ENCODE measurements at regions not wholly inside any gene's neighbourhood (a gene's known extent, or its start where the extent isn't known, plus 50 kb on each side); places are given as distances from the start of the nearest gene placed in this dataset.
"Not testable (repeated sequence)": the region's sequence is repeated elsewhere in the genome, so short reads cannot be mapped to it uniquely, and the experiment has no call there.

- DNase-seq (ENCODE audit: low read depth) = no peak
These were observed 1142.3 kb downstream of the RPIA start for GRCh38 chr2:89833780-89834117.

GRCh38 chr2:89834306-89834705 lies 1142.8 kb downstream of the RPIA start:
- no peak for DNase-seq (ENCODE audit: low read depth)

GRCh38 chr2:89836326-89836725 lies 1144.9 kb downstream of the RPIA start:
- not testable (repeated sequence) for DNase-seq (ENCODE audit: low read depth)

- no peak for DNase-seq (ENCODE audit: low read depth)
These were observed 1146.6 kb downstream of the RPIA start for GRCh38 chr2:89837962-89838625.

- DNase-seq (ENCODE audit: low read depth) = not testable (repeated sequence)
These were observed 1148.7 kb downstream of the RPIA start for GRCh38 chr2:89840175-89840574.

- not testable (repeated sequence) for DNase-seq (ENCODE audit: low read depth)
These were observed 1149.5 kb downstream of the RPIA start for GRCh38 chr2:89840781-89841475.

DNA sequence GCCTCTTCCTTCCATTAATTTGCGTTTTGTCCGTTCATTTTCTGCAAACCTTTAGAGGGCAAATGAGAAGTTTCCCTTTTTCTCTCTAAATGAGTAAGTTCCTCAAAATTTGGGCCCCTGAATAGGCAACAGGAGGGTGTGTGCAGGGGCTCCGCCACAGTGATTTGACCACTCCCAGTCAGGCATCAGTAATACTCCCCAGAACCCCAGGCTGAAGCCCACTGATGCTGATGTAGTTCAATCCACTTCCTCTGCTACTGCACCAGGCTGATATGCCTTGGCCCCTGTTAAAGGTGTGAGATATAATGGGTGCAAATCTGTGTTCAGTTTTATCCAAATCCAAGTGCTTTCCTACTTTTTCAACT lies 1150.0 kb downstream of the RPIA start:
- DNase-seq (ENCODE audit: low read depth) = no peak

DNA sequence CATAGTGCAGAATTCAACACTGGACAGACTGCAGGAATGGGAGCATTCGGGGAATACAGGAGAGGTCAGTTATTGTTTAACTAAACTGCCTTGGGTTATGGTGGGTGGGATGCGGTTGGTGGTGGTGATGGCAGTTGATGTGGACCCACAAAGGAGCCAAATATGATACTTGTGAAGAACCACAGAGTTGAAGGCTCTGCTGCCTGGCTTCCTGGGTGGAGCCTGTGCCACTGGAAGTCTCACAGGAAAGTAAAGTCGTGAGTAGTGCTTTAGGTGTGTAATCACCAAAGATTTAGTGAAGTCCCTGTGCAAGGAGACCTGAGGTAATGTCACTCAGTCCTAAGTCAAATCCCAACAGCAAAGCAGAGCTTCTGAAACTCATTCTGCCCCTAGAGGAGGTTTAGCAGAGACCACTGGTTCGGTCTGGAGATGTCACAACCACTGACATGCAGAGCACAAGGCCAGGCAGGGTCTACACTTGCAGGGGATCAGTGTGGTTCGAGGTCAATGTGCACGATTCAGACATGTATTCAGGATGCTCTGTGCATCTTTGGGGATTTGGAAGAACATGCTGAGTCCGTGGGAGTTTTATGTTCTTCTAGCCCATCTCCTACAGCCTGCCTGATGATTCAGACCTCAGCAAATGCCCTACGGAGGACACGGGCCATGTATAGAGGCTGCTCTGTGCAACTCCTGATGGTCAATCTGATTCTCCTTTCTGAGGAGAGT lies 1150.9 kb downstream of the RPIA start:
- DNase-seq (ENCODE audit: low read depth) = no peak

DNA sequence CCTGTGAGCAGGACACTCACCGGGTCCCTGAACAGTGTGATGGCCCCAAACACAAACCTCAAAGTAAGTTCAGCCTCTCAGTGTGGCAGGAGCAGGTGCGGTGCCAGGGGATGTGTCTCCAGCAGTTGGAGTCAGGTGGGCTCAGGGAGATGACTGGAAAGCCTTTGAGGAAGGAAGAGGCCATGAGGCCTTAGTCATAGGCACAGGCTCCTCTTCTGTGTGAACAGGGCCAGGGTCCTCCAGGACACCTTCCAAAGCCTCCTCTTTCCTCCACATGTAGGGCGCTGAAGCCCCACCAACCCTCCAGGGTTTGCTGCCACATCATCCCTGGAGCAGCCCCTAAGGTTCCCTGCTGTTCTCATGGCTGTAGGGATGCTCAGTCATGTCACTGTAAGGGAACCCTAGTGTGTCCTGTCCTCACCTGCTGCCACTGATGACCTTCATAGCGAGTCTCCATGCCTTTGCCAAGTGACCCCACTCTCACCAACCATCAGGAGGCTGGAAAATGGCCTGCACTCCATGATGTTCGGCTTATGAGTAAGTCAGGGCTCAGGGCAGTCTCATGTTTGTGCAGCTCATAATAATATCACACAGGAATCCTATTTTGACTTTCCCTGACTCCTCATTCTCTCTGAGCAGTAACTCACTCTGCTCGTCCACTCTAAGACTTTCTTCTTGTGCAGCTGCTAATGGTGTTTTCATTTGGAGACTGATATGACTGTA lies 1152.9 kb downstream of the RPIA start:
- DNase-seq (ENCODE audit: low read depth) = no peak

DNA sequence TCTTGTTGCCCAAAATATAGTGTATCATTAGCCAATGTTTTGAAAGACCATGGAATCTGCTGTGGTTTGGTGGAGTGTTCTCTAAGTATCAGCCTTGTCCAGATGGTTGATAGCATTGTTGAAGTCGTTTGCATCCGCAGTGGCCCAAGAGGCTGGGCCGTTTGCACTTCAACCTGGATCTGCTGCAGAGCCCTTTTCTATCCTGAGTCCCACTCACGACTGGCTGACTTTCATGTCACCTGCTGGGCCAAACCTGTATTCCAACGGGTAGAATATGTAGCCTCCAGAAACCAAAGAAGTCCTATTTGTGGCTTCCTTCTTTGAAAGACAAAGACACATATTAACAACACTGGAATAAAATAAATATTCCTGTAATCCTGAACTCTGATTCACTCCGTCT lies 1154.1 kb downstream of the RPIA start:
- DNase-seq (ENCODE audit: low read depth) = no peak

- DNase-seq (ENCODE audit: low read depth) = no peak
These were observed 1156.6 kb downstream of the RPIA start for GRCh38 chr2:89848114-89848513.

- no peak for DNase-seq (ENCODE audit: low read depth)
These were observed 1157.4 kb downstream of the RPIA start for GRCh38 chr2:89848763-89849368.

- no peak for DNase-seq (ENCODE audit: low read depth)
These were observed 1158.3 kb downstream of the RPIA start for GRCh38 chr2:89849731-89850130.

GRCh38 chr2:89850481-89850880 lies 1159.0 kb downstream of the RPIA start:
- DNase-seq (ENCODE audit: low read depth) = no peak

GRCh38 chr2:89850881-89851582 lies 1159.6 kb downstream of the RPIA start:
- DNase-seq (ENCODE audit: low read depth) = no peak

DNA sequence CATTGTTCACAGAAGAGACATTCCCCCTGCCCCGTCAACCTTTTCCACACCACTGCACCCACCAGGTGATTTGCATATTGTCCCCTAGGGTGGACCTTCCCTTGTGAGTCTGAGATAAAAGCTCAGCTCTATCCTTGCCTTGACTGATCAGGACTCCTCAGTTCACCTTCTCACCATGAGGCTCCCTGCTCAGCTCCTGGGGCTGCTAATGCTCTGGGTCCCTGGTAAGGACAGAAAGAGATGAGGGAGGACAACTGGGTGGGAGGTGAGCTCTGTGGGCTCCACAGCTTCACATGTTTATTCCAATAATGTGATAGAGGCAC lies 1160.1 kb downstream of the RPIA start:
- DNase-seq (ENCODE audit: low read depth) = no peak

DNA sequence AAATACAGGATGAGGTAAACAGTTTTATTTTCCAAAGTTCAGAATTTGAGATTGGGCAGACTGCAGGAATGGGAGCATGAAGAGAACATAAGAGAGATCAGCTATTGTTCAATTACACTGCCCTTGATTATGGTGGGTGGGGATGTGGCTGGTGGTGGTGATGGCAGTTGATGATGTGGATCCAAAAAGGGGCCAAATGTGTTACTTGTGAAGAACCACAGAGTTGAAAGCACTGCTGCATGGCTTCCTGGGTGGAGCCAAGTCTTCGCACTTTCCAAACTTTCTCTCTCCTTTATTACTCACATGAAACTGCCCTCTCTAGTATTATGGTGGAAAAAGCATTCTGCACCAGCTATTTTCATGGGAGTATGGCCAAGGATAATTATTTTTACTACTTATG lies 1162.0 kb downstream of the RPIA start:
- not testable (repeated sequence) for DNase-seq (ENCODE audit: low read depth)

GRCh38 chr2:89855752-89856151 lies 1164.3 kb downstream of the RPIA start:
- not testable (repeated sequence) for DNase-seq (ENCODE audit: low read depth)

DNA sequence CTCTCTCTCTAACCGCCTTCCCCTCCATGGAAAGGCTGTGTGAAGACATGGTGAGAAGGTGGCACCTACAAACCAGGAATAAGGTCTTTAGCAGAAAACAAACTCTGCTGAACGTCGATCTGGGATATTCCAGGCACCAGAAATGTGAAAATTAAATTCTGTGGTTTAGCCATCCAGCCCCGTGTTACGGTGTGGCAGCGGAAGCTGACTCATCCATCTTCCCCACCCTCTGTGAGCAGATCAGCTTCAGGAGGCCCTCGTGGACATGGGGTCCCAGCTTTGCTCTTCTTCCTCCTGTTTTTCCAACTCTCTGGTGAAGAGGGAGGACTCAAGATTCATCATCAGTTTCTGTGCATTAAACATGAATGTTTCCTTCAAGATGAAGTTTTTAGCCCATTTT lies 1164.8 kb downstream of the RPIA start:
- DNase-seq (ENCODE audit: low read depth) = not testable (repeated sequence)

DNA sequence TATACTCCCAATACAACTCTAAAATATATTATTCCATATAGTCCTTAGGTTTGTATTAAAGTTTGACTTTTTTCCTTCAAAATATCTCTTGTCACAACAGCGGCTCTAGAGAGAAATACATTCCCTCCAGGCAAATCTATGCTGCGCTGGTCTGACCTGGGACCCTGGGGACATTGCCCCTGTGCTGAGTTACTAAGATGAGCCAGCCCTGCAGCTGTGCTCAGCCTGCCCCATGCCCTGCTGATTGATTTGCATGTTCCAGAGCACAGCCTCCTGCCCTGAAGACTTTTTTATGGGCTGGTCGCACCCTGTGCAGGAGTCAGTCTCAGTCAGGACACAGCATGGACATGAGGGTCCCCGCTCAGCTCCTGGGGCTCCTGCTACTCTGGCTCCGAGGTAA lies 1170.7 kb downstream of the RPIA start:
- DNase-seq (ENCODE audit: low read depth) = not testable (repeated sequence)

DNA sequence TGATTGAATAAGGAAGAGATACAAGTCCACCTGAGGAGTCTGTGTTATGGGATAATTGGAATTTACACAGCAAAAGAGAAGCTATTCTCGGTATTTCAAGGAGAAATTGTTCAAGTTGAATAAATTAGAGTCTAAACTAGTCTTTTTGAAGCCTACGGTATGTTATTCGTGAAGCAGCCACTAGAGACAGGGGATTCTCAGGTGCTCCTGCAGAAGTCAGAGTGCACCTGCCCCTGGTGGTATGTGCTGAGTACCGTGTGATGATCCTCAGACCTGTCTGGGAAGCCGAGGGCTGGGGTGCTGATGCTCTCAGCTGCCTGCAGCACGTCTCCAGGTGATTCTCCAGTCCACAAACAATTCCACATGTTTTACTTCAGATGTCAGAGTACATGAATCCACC lies 1171.7 kb downstream of the RPIA start:
- not testable (repeated sequence) for DNase-seq (ENCODE audit: low read depth)

Measured in GM04503 (cell line).